GM19025 (cell line): ENCODE measurements at regions not wholly inside any gene's neighbourhood (a gene's known extent, or its start where the extent isn't known, plus 50 kb on each side); places are given as distances from the start of the nearest gene placed in this dataset.

Experiments used
- ATAC-seq: cut with Tn5 transposase; IDR thresholded peaks from one replicate; pipeline ENCODE4 v1.9.1; 2021; ENCODE audit warnings: mild to moderate bottlenecking, low read depth, moderate library complexity; ENCODE audit not compliant: unreplicated experiment

DNA sequence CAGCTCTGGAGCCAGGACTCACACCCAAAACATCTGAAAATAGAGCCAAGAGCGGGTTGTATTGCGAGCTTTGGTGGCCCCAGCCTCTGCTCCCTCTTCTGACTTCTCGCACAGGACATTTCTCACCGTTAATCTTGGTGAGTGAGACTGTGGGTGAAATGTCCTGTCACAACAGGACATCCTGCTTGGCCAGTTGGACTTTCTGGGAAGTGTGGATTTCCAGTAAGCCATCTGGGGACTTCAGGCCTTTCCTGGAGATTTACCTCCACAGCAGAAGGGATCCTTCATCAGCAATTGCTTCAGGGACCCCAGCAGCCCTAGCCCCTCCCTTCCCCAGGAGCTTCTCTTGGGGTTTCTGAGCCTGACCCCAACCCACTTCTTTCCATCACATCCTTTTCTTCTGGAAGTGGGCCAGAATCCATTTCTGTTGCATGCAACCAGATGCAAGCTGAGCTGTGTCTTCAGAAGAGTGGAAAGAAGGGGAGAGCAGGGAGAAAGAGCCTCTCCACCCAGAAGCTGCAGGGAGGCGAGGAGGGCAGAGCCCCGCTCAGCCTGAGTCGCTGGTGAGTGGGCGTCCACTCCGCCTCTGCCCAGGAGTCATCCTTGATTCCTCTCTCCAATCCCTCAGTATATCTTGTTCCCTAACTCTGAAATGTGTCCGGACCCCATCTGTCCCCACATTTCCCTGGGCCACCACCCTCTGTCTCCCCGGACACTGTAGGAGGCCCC, 50.3 kb upstream of the GADD45G start:
- no peak for ATAC-seq

GRCh38 chr9:89553451-89554010, 51.3 kb upstream of the GADD45G start:
- no peak for ATAC-seq

DNA sequence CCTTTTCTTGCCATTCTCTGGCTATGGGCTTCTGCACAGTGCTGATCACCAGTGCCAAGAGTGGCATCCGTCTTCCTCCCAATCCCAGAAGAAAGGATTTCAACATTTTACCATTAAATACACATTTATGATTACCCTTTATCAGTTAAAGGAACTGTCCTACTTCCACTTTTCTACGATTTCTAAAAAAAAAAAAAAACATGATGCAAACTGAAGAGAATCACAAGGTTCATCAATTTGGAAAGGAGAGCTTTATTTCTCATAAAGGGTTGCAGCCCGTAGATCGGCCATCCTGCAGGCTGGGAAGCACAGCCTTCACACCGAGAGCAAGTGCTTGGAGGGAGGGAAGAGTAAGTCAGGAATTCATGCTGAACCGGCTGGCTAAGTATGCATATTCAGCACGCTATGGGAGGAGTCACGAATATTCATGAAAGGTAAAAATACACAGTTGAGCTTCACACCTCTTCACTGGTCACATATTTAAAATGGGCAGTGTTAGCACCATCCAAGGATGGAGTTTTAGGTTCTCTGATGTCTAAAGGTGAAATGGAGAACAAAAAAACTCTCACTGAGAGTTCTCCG, 52.5 kb upstream of the SEMA4D start:
- ATAC-seq: no peak

DNA sequence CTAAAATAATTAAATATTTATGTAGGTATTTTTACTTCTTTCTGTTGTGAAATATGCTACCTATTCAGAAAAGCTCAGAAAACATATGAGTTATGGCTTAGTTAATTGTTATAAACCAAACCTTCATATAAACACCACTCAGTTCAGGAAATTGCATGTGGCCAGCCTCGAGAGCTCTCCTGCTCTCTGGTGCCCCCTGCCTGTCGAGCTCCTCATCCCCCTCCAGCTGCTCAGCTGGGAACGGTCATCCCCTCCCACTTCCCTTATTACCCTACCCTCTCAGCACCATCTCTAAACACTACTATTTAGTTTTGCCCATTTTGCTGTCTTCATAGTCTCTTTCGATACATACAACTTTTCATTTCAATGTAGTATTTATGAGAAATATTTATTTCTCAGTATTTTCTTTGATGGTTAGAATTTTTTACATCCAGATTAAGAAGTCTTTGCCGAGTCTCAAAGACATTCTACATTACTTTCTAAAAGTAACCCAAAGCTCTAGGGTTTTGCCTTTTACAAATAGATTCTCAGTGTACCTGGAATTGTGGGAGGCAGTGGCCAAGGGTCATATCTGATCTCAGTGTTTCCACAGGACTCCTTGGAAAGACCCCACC, 51.2 kb upstream of the SEMA4D start:
- peak; percentile 88 for ATAC-seq

- no peak for ATAC-seq
Measured at GRCh38 chr9:89548071-89548638, 50.2 kb upstream of the SEMA4D start.
